ENCODE measurements at regions not wholly inside any gene's neighbourhood (a gene's known extent, or its start where the extent isn't known, plus 50 kb on each side); places are given as distances from the start of the nearest gene placed in this dataset.

GRCh38 chr9:8179381-8180053 is 379.9 kb upstream of the DMAC1 start:
- TF ChIP-seq POLR2A (IDR thresholded peaks at IDR 0.05) (no peak), CTCF (IDR thresholded peaks at IDR 0.05) (no peak)
